T-helper 2 cell treated with Interferon-gamma antibody and Interleukin-4, amounts not matched to agents 5 μg/mL and 100 μg/mL, for 36 hours (primary cell): ENCODE measurements at regions not wholly inside any gene's neighbourhood (a gene's known extent, or its start where the extent isn't known, plus 50 kb on each side); places are given as distances from the start of the nearest gene placed in this dataset.
"Not testable (repeated sequence)": the region's sequence is repeated elsewhere in the genome, so short reads cannot be mapped to it uniquely, and the experiment has no call there.

Experiments
- DNase-seq: peaks from one replicate; pipeline ENCODE4 v3.0.0; 2021; ENCODE audit warnings: low spot score
- H3K27ac Mint-ChIP-seq: one replicate; pipeline ENCODE4 v1.8.0; 2021; ENCODE audit warnings: mild to moderate bottlenecking, mixed read lengths
- H3K27me3 Mint-ChIP-seq: one replicate; pipeline ENCODE4 v1.8.0; 2021; ENCODE audit warnings: low read depth, mixed read lengths
- H3K36me3 Mint-ChIP-seq: one replicate; pipeline ENCODE4 v1.8.0; 2021; ENCODE audit warnings: low read depth, mixed read lengths
- H3K4me1 Mint-ChIP-seq: one replicate; pipeline ENCODE4 v1.8.0; 2021; ENCODE audit warnings: low read depth, mixed read lengths
- H3K4me3 Mint-ChIP-seq: one replicate; pipeline ENCODE4 v1.8.0; 2022; ENCODE audit warnings: mild to moderate bottlenecking, moderate library complexity, mixed read lengths
- H3K9me3 Mint-ChIP-seq: one replicate; pipeline ENCODE4 v1.8.0; 2021; ENCODE audit warnings: mixed read lengths

DNA sequence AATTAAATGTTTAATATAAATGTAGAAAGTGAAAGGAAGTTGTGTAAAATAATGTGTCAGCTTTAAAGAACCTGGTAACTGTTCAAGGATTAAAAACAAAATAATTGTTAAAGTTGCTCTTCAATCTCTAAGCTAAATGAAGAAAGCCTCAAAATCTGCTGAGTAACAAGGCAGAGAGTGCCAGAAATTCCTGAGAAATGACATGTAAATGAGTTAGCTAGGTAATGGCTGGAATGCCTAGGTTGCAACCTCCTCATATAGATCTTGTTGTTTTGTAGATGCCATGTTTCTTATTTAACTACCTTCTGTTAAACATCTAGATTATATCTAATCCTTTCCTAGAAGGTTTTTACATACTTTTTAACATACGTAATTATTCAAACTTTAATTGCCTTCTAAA lies 763.6 kb upstream of the AGA start:
- H3K4me1 Mint-ChIP-seq = no peaks in the 10 kb centered on the region
- no peak overlapping the region for H3K4me3 Mint-ChIP-seq
- H3K27me3 Mint-ChIP-seq = no peaks in the 10 kb centered on the region
- peaks cover 7% of the 10 kb centered on the region for H3K9me3 Mint-ChIP-seq
- H3K27ac Mint-ChIP-seq = no peak overlapping the region
- DNase-seq = no peak
- H3K36me3 Mint-ChIP-seq = no peaks in the 10 kb centered on the region

DNA sequence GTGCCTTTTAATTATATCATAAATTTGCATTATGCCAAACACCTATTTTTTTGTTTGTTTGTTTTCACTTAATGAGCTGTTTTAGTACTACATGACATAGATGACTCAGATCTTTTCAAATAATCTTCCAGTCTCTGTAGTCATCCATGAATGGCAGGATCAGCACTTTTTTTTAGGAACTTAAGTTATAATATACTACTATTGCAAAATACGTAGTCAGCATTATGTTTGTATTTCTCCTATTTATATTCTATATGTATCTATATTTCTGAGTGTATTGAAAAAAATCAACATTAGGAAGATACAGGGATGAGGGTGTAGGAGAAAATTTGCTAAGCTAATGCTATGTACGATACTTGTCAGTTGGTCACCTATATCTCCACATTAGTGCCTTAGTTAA lies 773.1 kb upstream of the AGA start:
- Mint-ChIP-seq H3K4me3 (no peak overlapping the region), H3K4me1 (no peaks in the 10 kb centered on the region), H3K27ac (no peak overlapping the region), H3K27me3 (no peaks in the 10 kb centered on the region), H3K9me3 (peaks cover 15% of the 10 kb centered on the region), H3K36me3 (no peaks in the 10 kb centered on the region)
- no peak for DNase-seq

DNA sequence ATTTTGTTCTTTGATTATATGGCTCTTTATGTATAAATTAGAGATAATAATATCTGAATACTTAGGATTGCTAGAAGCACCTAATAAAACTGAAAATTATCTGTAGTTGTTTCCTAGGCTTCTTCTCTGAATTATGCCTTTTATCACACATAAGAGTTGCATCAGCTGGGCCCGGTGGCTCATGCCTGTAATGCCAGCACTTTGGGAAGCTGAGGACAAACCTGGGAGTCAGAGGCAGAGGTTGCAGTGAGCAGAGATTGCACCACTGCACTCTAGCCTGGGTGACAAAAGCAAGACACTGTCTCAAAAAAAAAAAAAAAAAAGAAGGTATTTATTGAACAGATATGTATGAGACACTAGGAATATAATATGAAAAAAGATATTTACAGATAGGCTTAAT lies 773.5 kb upstream of the AGA start:
- DNase-seq = no peak
- no peaks in the 10 kb centered on the region for H3K27me3 Mint-ChIP-seq
- peaks cover 15% of the 10 kb centered on the region for H3K9me3 Mint-ChIP-seq
- no peak overlapping the region for H3K4me3 Mint-ChIP-seq
- H3K27ac Mint-ChIP-seq = no peak overlapping the region
- no peaks in the 10 kb centered on the region for H3K36me3 Mint-ChIP-seq
- no peaks in the 10 kb centered on the region for H3K4me1 Mint-ChIP-seq

DNA sequence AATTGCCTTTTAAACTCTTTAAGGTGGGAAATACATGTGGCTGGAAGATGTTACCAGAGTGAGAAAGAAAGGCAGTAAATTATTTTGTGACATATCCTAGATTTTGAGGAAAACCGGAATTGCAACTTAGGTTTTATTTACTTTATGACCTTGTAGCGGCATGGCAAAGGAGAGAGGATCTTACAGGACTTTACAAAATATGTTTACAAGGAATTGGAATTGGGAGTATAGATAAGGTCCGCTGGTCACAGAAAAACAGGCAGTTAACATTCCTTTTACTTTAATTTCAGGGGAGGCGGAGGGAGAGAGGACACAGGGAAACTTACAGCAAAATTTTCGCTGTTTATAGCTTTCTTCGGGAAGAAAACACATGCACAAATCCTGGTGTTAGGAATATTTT lies 784.2 kb upstream of the AGA start:
- not testable (repeated sequence) for H3K36me3 Mint-ChIP-seq, H3K4me3 Mint-ChIP-seq, H3K27ac Mint-ChIP-seq, DNase-seq, H3K27me3 Mint-ChIP-seq, H3K4me1 Mint-ChIP-seq
- peaks cover 42% of the 10 kb centered on the region for H3K9me3 Mint-ChIP-seq

DNA sequence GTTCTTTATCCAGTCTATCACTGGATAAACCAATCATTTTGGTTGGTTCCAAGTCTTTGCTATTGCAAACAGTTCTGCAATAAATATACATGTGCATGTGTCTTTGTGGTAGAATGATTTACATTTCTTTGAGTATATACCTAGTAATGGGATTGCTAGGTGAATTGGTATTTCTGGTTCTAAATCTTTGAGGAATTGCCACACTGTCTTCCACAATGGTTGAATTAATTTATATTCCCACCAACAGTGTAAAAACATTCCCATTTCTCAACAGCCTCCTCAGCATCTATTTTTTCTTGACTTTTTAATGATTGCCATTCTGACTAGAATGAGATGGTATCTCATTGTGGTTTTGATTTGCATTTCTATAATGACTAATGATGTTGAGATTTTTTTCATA lies 791.7 kb upstream of the AGA start:
- Mint-ChIP-seq H3K27ac (no peak overlapping the region), H3K4me1 (no peaks in the 10 kb centered on the region), H3K36me3 (no peaks in the 10 kb centered on the region), H3K4me3 (no peak overlapping the region), H3K27me3 (no peaks in the 10 kb centered on the region), H3K9me3 (peaks cover 38% of the 10 kb centered on the region)
- no peak for DNase-seq

DNA sequence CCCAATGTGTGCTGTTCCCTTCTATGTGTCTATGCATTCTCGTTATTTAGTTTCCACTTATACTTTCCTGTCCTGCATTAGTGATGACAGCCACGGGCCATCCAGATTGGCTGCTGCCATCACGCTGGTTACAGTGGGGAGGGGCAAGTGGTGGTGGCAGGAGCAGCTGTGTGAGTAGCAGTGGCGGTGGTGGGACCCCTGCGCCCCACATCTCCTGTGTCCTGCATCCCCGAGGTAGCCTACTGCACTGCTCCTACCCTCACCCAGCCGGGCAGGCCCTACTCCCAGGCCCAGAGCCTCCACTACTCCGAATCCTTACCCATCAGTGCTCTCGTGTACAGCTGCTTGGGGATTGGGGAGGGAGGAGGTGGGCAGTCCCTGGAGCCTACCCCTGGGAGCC lies 798.7 kb upstream of the AGA start:
- Mint-ChIP-seq H3K9me3 (peaks cover 28% of the 10 kb centered on the region), H3K27me3 (no peaks in the 10 kb centered on the region), H3K27ac (no peak overlapping the region), H3K36me3 (no peaks in the 10 kb centered on the region), H3K4me1 (no peaks in the 10 kb centered on the region), H3K4me3 (no peak overlapping the region)
- no peak for DNase-seq

DNA sequence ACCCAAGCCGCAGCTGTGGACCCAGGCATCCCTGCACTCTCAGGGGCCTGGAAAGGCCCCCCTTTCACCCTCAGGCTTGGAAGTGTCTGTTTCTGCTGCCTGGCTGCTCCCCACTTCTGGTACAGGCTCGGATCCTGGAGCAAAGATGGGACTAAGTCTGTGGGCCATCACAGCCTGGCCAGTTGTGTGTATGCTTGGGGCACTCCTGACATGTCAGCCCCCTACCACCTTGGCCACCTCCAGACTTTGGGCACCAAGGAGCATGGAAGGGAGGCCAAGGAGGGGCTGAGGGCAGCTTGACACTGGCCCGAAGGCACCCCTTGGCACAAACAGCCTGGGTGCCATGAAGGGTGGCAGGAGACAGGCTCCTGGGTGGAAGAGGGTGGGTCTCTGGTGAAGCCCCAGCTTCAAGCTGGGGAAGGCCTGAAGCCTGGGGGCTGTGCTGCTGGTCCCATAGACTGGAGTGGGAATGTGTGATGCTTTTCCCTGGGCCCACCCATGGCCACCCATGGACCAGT lies 799.4 kb upstream of the AGA start:
- H3K27ac Mint-ChIP-seq = no peak overlapping the region

DNA sequence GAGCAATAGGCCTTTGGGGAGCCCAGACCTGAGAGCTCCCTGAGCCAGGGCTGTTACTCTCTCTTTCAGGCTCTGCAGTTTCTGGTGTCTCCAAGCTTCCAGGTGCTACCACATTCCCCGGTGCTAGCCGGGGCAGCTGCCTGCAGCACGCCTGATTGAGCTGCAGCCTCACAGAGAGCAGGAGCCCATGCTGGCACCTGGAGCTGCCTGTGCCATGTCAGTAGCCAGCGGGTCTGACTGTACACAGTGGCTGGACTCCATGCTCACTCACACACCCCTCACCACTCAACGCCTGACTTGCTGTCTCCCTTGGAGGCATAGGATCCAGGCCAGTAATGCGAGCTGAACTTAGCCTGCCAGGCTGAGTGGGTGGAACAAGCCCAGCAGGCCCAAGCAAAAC lies 800.4 kb upstream of the AGA start:
- Mint-ChIP-seq H3K4me1 (no peaks in the 10 kb centered on the region), H3K36me3 (no peaks in the 10 kb centered on the region), H3K9me3 (peaks cover 28% of the 10 kb centered on the region), H3K4me3 (no peak overlapping the region), H3K27ac (no peak overlapping the region), H3K27me3 (no peaks in the 10 kb centered on the region)
- DNase-seq = no peak

More for the DNA sequence above, 799.4 kb upstream of the AGA start:
- Mint-ChIP-seq H3K9me3 (peaks cover 26% of the 10 kb centered on the region), H3K36me3 (no peaks in the 10 kb centered on the region), H3K4me1 (no peaks in the 10 kb centered on the region), H3K4me3 (no peak overlapping the region), H3K27me3 (no peaks in the 10 kb centered on the region)
- no peak for DNase-seq

DNA sequence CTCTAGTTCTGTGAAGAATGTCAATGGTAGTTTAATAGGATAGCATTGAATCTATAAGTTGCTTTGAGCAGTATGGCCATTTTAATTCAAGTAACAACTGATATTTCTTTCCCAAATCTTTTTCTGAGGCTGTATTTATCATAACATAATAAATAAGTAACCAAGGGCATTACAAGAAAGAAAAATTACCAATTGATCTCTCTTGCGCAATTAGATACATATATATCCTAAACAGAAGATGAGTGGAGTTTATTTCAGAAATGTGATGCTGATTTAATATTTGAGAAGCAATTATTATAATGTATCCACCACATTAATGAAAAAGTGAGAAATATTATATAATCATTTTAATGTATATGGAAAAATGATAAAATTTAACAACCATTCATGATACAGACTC lies 802.5 kb upstream of the AGA start:
- Mint-ChIP-seq H3K9me3 (peaks cover 18% of the 10 kb centered on the region), H3K4me3 (no peak overlapping the region), H3K27me3 (no peaks in the 10 kb centered on the region), H3K27ac (no peak overlapping the region), H3K36me3 (no peaks in the 10 kb centered on the region), H3K4me1 (no peaks in the 10 kb centered on the region)
- no peak for DNase-seq

DNA sequence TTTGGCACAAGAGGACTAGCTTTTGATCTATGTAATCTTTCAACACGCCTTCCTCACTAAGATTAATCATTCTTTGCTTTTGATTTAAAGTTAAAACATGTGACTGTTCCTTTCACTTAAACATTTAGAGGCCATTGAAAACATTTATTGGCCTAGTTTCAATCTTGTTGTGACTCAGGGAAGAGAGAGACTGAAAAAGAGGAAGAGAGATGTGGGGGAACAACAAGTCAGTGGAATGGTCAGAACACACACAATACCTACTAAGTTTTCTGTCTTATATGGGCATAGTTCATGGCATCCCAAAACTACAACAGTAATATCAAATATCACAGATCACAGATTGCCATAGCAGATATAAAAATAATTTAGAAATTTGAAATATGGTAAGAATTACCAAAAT lies 812.9 kb upstream of the AGA start:
- Mint-ChIP-seq H3K36me3 (no peaks in the 10 kb centered on the region), H3K9me3 (peaks cover 26% of the 10 kb centered on the region), H3K4me1 (no peaks in the 10 kb centered on the region), H3K4me3 (no peak overlapping the region), H3K27ac (no peak overlapping the region), H3K27me3 (no peaks in the 10 kb centered on the region)
- no peak for DNase-seq

DNA sequence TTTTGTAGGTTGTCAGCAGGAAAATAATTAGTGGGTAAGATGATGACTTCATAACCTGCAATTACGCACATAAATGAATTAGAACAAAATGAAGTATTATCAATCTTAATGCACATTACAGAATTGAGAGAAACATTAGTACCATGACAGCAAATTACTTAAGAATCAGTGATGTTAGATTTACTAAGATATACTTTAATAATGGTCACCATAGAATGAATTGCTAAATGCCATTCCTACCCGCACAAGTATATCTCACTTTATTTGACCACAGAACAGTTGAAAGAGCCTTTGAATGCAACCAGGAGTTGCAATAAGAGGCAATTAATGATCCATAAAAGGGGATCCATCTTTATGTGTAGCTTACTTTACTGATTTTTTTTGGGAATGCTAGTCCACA lies 816.4 kb upstream of the AGA start:
- Mint-ChIP-seq H3K9me3 (peaks cover 20% of the 10 kb centered on the region), H3K36me3 (no peaks in the 10 kb centered on the region), H3K27me3 (no peaks in the 10 kb centered on the region), H3K4me1 (no peaks in the 10 kb centered on the region), H3K4me3 (no peak overlapping the region), H3K27ac (no peak overlapping the region)
- DNase-seq = no peak

DNA sequence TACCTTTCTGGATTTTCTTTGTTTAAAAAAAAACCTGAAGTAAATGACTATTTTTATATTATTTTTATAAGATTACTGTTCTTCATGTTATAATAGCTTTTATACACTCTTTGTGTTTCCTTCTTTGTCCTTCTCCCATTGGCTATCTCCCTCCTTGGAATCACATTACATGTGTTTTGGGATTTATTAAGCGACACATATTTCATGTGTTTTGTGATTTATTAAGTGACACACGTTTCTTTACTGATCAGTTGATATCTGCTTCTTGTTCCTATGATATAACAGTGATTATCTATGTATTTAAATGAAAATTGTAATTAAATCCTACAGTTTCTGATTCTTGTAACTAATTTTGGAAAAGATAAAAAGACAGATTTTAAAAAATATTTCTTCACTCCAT lies 817.3 kb upstream of the AGA start:
- Mint-ChIP-seq H3K27me3 (no peaks in the 10 kb centered on the region), H3K9me3 (peaks cover 15% of the 10 kb centered on the region), H3K27ac (no peak overlapping the region)

DNA sequence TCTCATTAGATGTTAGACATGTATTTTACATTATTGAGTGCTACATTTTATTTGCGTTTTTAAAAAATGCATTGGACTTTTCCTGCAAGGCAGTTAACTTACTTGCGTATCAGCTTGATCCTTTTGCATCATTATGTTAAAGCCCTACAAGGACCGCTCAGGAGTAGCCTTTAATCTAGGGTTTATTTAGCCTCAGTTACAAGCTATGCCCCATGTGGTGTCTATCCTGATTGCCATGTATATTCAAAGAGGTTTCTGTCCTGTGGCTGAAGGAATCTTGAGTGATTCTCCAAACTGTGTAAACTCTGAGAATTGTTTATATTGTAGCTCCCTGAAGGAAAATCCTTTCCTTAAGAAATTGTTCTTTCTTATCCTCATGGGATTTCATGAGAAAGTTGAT lies 821.8 kb upstream of the AGA start:
- H3K4me1 Mint-ChIP-seq = no peaks in the 10 kb centered on the region
- no peak overlapping the region for H3K27ac Mint-ChIP-seq
- no peak overlapping the region for H3K4me3 Mint-ChIP-seq
- no peaks in the 10 kb centered on the region for H3K27me3 Mint-ChIP-seq
- H3K9me3 Mint-ChIP-seq = peaks cover 8% of the 10 kb centered on the region
- no peaks in the 10 kb centered on the region for H3K36me3 Mint-ChIP-seq
- DNase-seq = no peak

More for the DNA sequence above, 817.3 kb upstream of the AGA start:
- DNase-seq = no peak
- Mint-ChIP-seq H3K4me3 (no peak overlapping the region), H3K4me1 (no peaks in the 10 kb centered on the region), H3K36me3 (no peaks in the 10 kb centered on the region)

DNA sequence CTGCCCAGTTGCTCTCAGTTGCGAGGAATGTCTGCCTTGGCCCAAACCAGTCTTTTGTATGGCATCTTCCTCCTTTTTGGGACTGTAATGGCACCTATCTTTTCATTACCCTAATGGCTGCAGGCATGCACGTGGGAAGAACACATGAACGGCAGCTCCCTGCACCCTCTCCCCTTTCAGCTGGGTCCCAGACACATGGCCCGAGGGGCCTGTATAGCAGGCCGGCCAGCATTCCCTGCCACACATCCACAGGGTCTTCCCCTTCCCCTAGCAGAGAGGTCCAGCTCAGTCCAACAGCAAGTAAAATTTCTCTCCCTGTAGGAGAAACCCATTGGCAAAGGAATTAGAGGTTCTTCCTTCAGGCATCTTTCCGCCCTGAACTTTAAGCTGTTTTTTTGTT lies 829.1 kb upstream of the AGA start:
- H3K36me3 Mint-ChIP-seq = no peaks in the 10 kb centered on the region
- H3K4me1 Mint-ChIP-seq = no peaks in the 10 kb centered on the region
- H3K27ac Mint-ChIP-seq = no peak overlapping the region
- peaks cover 17% of the 10 kb centered on the region for H3K9me3 Mint-ChIP-seq
- DNase-seq = no peak
- H3K4me3 Mint-ChIP-seq = no peak overlapping the region
- H3K27me3 Mint-ChIP-seq = no peaks in the 10 kb centered on the region

DNA sequence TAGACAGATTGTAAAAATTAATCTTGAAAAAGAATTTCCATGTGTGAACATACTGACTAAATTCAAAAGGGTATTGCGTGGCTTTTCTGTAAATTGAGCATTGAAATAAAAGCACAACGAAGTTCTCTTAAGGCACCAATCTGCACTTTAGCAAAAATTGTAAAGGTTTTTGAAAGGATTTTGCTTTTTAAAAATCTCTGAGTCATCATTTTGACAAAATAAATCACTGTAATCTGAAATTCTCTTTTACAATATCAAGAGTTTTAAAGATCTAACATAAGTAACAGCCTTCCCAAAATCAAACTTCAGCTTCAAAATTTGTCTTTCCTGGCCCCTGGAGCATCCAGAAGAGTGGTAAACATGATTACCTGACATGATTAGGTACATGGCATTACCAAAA lies 830.9 kb upstream of the AGA start:
- no peak for DNase-seq
- no peaks in the 10 kb centered on the region for H3K4me1 Mint-ChIP-seq
- H3K4me3 Mint-ChIP-seq = no peak overlapping the region
- peaks cover 17% of the 10 kb centered on the region for H3K9me3 Mint-ChIP-seq
- no peak overlapping the region for H3K27ac Mint-ChIP-seq
- no peaks in the 10 kb centered on the region for H3K36me3 Mint-ChIP-seq
- no peaks in the 10 kb centered on the region for H3K27me3 Mint-ChIP-seq
